Stomach (tissue), 8 donors: ENCODE measurements at regions not wholly inside any gene's neighbourhood (a gene's known extent, or its start where the extent isn't known, plus 50 kb on each side); places are given as distances from the start of the nearest gene placed in this dataset.

ENCODE experiments used
- DNase-seq, 2 donors: peaks; one replicate each; pipeline versions ENCODE4 v3.0.0 to v3.0.0-alpha.2; 2013 to 2019
- H3K27ac ChIP-seq, 5 donors: fragments of 200-600 bp in 4 of 5; sonication (generic) in 4 of 5; one replicate each; pipeline ENCODE4 v1.5.1; 2013 to 2019; ENCODE audit warnings: mild to moderate bottlenecking in 1 of 5, moderate library complexity in 1 of 5
- H3K27me3 ChIP-seq, 3 donors: fragments of 200-600 bp; sonication (generic); one replicate each; pipeline ENCODE4 v1.5.1; 2017 to 2019; ENCODE audit warnings: mixed run types in 1 of 3
- H3K36me3 ChIP-seq, 4 donors: fragments of 200-600 bp; sonication (generic); 1 replicate in 3 of 4; 2 replicates in 1 of 4; pipeline ENCODE4 v1.5.1; 2016 to 2019
- H3K4me1 ChIP-seq, 4 donors: fragments of 200-600 bp; sonication (generic); one replicate each; pipeline ENCODE4 v1.5.1; 2016 to 2019
- H3K4me3 ChIP-seq, 4 donors: fragments of 200-600 bp; sonication (generic) in 3 of 4; one replicate each; pipeline ENCODE4 v1.5.1; 2016 to 2019; ENCODE audit warnings: mild to moderate bottlenecking in 1 of 4
- H3K9me3 ChIP-seq, 4 donors: fragments of 200-600 bp; sonication (generic); one replicate each; pipeline ENCODE4 v1.5.1; 2016 to 2019
- CTCF ChIP-seq, 7 experiments: fragments of 450-650 bp in 4 of 7; fragments of 200-600 bp in 3 of 7; sonication (generic) in 3 of 7; IDR thresholded peaks; one replicate each; pipeline ENCODE4 v1.5.1; 2016 to 2019; ENCODE audit warnings: antibody characterized with exemption in 7 of 7, control low read depth in 2 of 7, mild to moderate bottlenecking in 1 of 7
- EP300 ChIP-seq: sonication (generic); formaldehyde crosslinking; IDR thresholded peaks from one replicate; pipeline ENCODE4 v1.6.1; 2017; ENCODE audit warnings: antibody characterized with exemption
- POLR2A ChIP-seq, 4 donors: fragments of 450-650 bp; IDR thresholded peaks; one replicate each; pipeline ENCODE4 v1.6.1; 2016; ENCODE audit warnings: antibody characterized with exemption in 4 of 4, control low read depth in 2 of 4, mild to moderate bottlenecking in 1 of 4, moderate library complexity in 1 of 4
- POLR2AphosphoS5 ChIP-seq, 3 donors: sonication (generic); formaldehyde crosslinking; IDR thresholded peaks; one replicate each; pipeline ENCODE4 v1.6.1; 2016; ENCODE audit warnings: antibody characterized with exemption in 3 of 3
- WGBS, 5 donors: extraction: QIAGEN DNeasy Blood & Tissue Kit in 3 of 5; methylation state at CpG; one replicate each; pipeline versions ENCODE4 v1.1.5 to v1.1.7; 2013 to 2018; 5-methylcytosine and 5-hydroxymethylcytosine counted together
- intact Hi-C: fragments of 100-400 bp; cut with DNase I; formaldehyde crosslinking; loops from one replicate; pipeline ENCODE4 v1.15.1; 2023; ENCODE audit warnings: low total_unique reads
- donor health status: healthy with polysubstance abuse.
- donor health status: Bipolar disorder and iron deficiency.
- donor health status: healthy.

GRCh38 chr3:148477375-148477774 lies 220.3 kb upstream of the AGTR1 start:
- TF ChIP-seq EP300 (no peak), POLR2AphosphoS5 (IDR thresholded peaks at IDR 0.05) (no peak)
- Histone ChIP-seq H3K9me3 (peaks cover 0 to 7% (median 0%) of the 10 kb centered on the region in 4 donors), H3K4me3 (no peak overlapping the region), H3K27me3 (no peaks in the 10 kb centered on the region), H3K4me1 (no peaks in the 10 kb centered on the region), H3K27ac (no peak overlapping the region), H3K36me3 (no peaks in the 10 kb centered on the region)
- WGBS, 5 donors: 83 to 94% (median 92%) methylated on average over 2 of the region's 2 CpGs
- DNase-seq: no peak
- intact Hi-C loops: no loop called here

- intact Hi-C loops: no loop called here
- Histone ChIP-seq H3K36me3 (no peaks in the 10 kb centered on the region), H3K4me1 (no peaks in the 10 kb centered on the region), H3K9me3 (no peaks in the 10 kb centered on the region), H3K27ac (no peak overlapping the region), H3K27me3 (no peaks in the 10 kb centered on the region), H3K4me3 (no peak overlapping the region)
- no peak for DNase-seq
- TF ChIP-seq EP300 (no peak), CTCF (IDR thresholded peaks at IDR 0.05) (no peak), POLR2A (IDR thresholded peaks at IDR 0.05) (no peak), POLR2AphosphoS5 (IDR thresholded peaks at IDR 0.05) (no peak)
- WGBS, 5 donors: 64 to 72% (median 68%) methylated on average over 3 of the region's 3 CpGs
Observed at GRCh38 chr3:148493631-148494030, 204.1 kb upstream of the AGTR1 start.

GRCh38 chr3:148494451-148494850 lies 203.3 kb upstream of the AGTR1 start:
- WGBS, 5 donors: 63 to 87% (median 78%) methylated on average over 1 of the region's 1 CpG
- intact Hi-C loops: no loop called here
- Histone ChIP-seq H3K27me3 (no peaks in the 10 kb centered on the region), H3K4me3 (no peak overlapping the region), H3K27ac (no peak overlapping the region), H3K36me3 (no peaks in the 10 kb centered on the region), H3K4me1 (no peaks in the 10 kb centered on the region), H3K9me3 (no peaks in the 10 kb centered on the region)
- TF ChIP-seq POLR2AphosphoS5 (IDR thresholded peaks at IDR 0.05): no peak
- DNase-seq: no peak

GRCh38 chr3:148500881-148501280 lies 196.8 kb upstream of the AGTR1 start:
- TF ChIP-seq POLR2A (IDR thresholded peaks at IDR 0.05) (no peak), CTCF (IDR thresholded peaks at IDR 0.05) (no peak), POLR2AphosphoS5 (IDR thresholded peaks at IDR 0.05) (no peak), EP300 (no peak)
- no peaks in the 10 kb centered on the region for H3K4me1 ChIP-seq
- no peaks in the 10 kb centered on the region for H3K27me3 ChIP-seq
- intact Hi-C loops: no loop called here
- H3K4me3 ChIP-seq: no peak overlapping the region
- H3K9me3 ChIP-seq: no peaks in the 10 kb centered on the region
- no peak for DNase-seq
- H3K27ac ChIP-seq: no peak overlapping the region
- H3K36me3 ChIP-seq: no peaks in the 10 kb centered on the region

GRCh38 chr3:148510116-148510515 lies 187.6 kb upstream of the AGTR1 start:
- no peaks in the 10 kb centered on the region for H3K9me3 ChIP-seq
- no peaks in the 10 kb centered on the region for H3K4me1 ChIP-seq
- H3K27me3 ChIP-seq: no peaks in the 10 kb centered on the region
- H3K36me3 ChIP-seq: no peaks in the 10 kb centered on the region
- H3K4me3 ChIP-seq: no peak overlapping the region
- no peak for DNase-seq
- intact Hi-C loops: no loop called here
- TF ChIP-seq POLR2A (IDR thresholded peaks at IDR 0.05): no peak
- TF ChIP-seq POLR2AphosphoS5 (IDR thresholded peaks at IDR 0.05): no peak
- TF ChIP-seq CTCF (IDR thresholded peaks at IDR 0.05): no peak
- no peak for TF ChIP-seq EP300
- H3K27ac ChIP-seq: no peak overlapping the region

- no peak for DNase-seq
- H3K36me3 ChIP-seq: no peaks in the 10 kb centered on the region
- H3K27me3 ChIP-seq: no peaks in the 10 kb centered on the region
- no peaks in the 10 kb centered on the region for H3K9me3 ChIP-seq
- TF ChIP-seq CTCF (IDR thresholded peaks at IDR 0.05): no peak
- no peak for TF ChIP-seq EP300
- no peak for TF ChIP-seq POLR2AphosphoS5 (IDR thresholded peaks at IDR 0.05)
- no peak for TF ChIP-seq POLR2A (IDR thresholded peaks at IDR 0.05)
- H3K4me1 ChIP-seq: no peaks in the 10 kb centered on the region
- no peak overlapping the region for H3K27ac ChIP-seq
- no peak overlapping the region for H3K4me3 ChIP-seq
- intact Hi-C loops: no loop called here
Observed at GRCh38 chr3:148510561-148510960, 187.1 kb upstream of the AGTR1 start.
